WTC11 (cell line): ENCODE measurements at regions not wholly inside any gene's neighbourhood (a gene's known extent, or its start where the extent isn't known, plus 50 kb on each side); places are given as distances from the start of the nearest gene placed in this dataset.

Experiments
- ATAC-seq: fragments of 200-7000 bp; cut with Tn5 transposase; 2 replicates; pipeline ENCODE4 v1.10.0; 2021; ENCODE audit warnings: mild to moderate bottlenecking, moderate library complexity
- CTCF ChIA-PET: fragments of 300-600 bp; sonication (Branson Sonifier 250); formaldehyde crosslinking; loops from one replicate; lab custom pipeline; 2021; ENCODE audit warnings: antibody characterized with exemption; lab: Charles Lee
- POLR2A ChIA-PET: fragments of 350-600 bp; sonication (Branson Sonifier 250); formaldehyde crosslinking; loops from one replicate; lab custom pipeline; 2021; ENCODE audit warnings: antibody characterized with exemption; lab: Charles Lee
- DNase-seq: peaks from one replicate; pipeline ENCODE4 v3.0.0; 2021; ENCODE audit warnings: low spot score
- H3K27ac Mint-ChIP-seq: 2 replicates; pipeline ENCODE4 v1.8.0; 2021; ENCODE audit warnings: mixed read lengths
- H3K27me3 Mint-ChIP-seq: 2 replicates; pipeline ENCODE4 v1.8.0; 2021; ENCODE audit warnings: low read depth, mild to moderate bottlenecking, moderate library complexity, mixed read lengths
- H3K36me3 Mint-ChIP-seq: 2 replicates; pipeline ENCODE4 v1.8.0; 2021; ENCODE audit warnings: mixed read lengths
- H3K4me1 Mint-ChIP-seq: 2 replicates; pipeline ENCODE4 v1.8.0; 2022; ENCODE audit warnings: mixed read lengths
- H3K4me3 Mint-ChIP-seq: 2 replicates; pipeline ENCODE4 v1.8.0; 2021; ENCODE audit warnings: mild to moderate bottlenecking, moderate library complexity, mixed read lengths
- H3K9me3 Mint-ChIP-seq: 2 replicates; pipeline ENCODE4 v1.8.0; 2021; ENCODE audit warnings: mixed read lengths
- AFF4 ChIP-seq: sonication (generic); formaldehyde crosslinking; IDR thresholded peaks from 2 replicates; pipeline ENCODE4 v1.8.1; 2023; ENCODE audit warnings: mild to moderate bottlenecking, missing genetic modification reagents, borderline replicate concordance
- ATF1 ChIP-seq: sonication (generic); formaldehyde crosslinking; IDR thresholded peaks from 2 replicates; pipeline ENCODE4 v1.8.1; 2023; ENCODE audit warnings: mild to moderate bottlenecking, moderate library complexity, missing genetic modification reagents
- E2F4 ChIP-seq: sonication (generic); formaldehyde crosslinking; IDR thresholded peaks from 2 replicates; pipeline ENCODE4 v1.8.1; 2022; ENCODE audit warnings: low read depth, mild to moderate bottlenecking, moderate library complexity, missing genetic modification reagents, borderline replicate concordance
- GABPB1 ChIP-seq: sonication (generic); formaldehyde crosslinking; IDR thresholded peaks from 2 replicates; pipeline ENCODE4 v1.8.1; 2023; ENCODE audit warnings: mild to moderate bottlenecking, missing genetic modification reagents
- IRF1 ChIP-seq: sonication (generic); formaldehyde crosslinking; IDR thresholded peaks from 2 replicates; pipeline ENCODE4 v1.8.0; 2023; ENCODE audit warnings: missing genetic modification reagents
- JAZF1 ChIP-seq: fragments of 250-450 bp; sonication (Bioruptor Pico); IDR thresholded peaks from 2 replicates; pipeline ENCODE4 v1.9.0; 2021; ENCODE audit warnings: moderate library complexity, mild to moderate bottlenecking, inconsistent platforms
- USF2 ChIP-seq: sonication (generic); formaldehyde crosslinking; IDR thresholded peaks from 2 replicates; pipeline ENCODE4 v1.8.1; 2023; ENCODE audit warnings: mild to moderate bottlenecking, missing genetic modification reagents, moderate library complexity
- ZNF121 ChIP-seq: sonication (generic); formaldehyde crosslinking; IDR thresholded peaks from 2 replicates; pipeline ENCODE4 v1.8.0; 2023; ENCODE audit warnings: missing genetic modification reagents
- ZNF138 ChIP-seq: sonication (generic); formaldehyde crosslinking; conservative IDR thresholded peaks from 2 replicates; pipeline ENCODE4 v1.8.1; 2022; ENCODE audit warnings: mild to moderate bottlenecking, moderate library complexity, missing genetic modification reagents
- ZNF263 ChIP-seq: sonication (generic); formaldehyde crosslinking; IDR thresholded peaks from 2 replicates; pipeline ENCODE4 v1.8.1; 2022; ENCODE audit warnings: low read depth, mild to moderate bottlenecking, moderate library complexity, missing genetic modification reagents
- TF ChIP-seq, protein P1 (sequence below): sonication (generic); formaldehyde crosslinking; conservative IDR thresholded peaks from 2 replicates; pipeline ENCODE4 v1.8.1; 2022; ENCODE audit warnings: mild to moderate bottlenecking, missing genetic modification reagents
- TF ChIP-seq, protein P2 (sequence below): fragments of 250-450 bp; sonication (Bioruptor Pico); IDR thresholded peaks from 2 replicates; pipeline ENCODE4 v1.9.0; 2021; ENCODE audit warnings: mild to moderate bottlenecking

GRCh38 chr5:73242735-73243134 is 69.7 kb downstream of the TMEM174 start:
- DNase-seq (no peak), ATAC-seq (no peak)
- CTCF ChIA-PET, result interaction anchor here (0.7 to 0.9 kb wide), 2 partner anchors 26 to 208 kb away, joined by 3 to 4 read pairs; no protein-coding TSS in a partner anchor
- Mint-ChIP-seq H3K36me3 (no peaks in the 10 kb centered on the region), H3K27me3 (0 out of 2 replicates have a peak, but pooled peaks cover 2% of the 10 kb centered on the region), H3K4me3 (no peak overlapping the region), H3K27ac (no peak overlapping the region), H3K4me1 (peaks cover 16% of the 10 kb centered on the region), H3K9me3 (no peaks in the 10 kb centered on the region)
- POLR2A ChIA-PET, result no interaction called here
- no peak for TF ChIP-seq USF2 (CRISPR knock-in tag)
- no peak for TF ChIP-seq AFF4 (CRISPR knock-in tag)

DNA sequence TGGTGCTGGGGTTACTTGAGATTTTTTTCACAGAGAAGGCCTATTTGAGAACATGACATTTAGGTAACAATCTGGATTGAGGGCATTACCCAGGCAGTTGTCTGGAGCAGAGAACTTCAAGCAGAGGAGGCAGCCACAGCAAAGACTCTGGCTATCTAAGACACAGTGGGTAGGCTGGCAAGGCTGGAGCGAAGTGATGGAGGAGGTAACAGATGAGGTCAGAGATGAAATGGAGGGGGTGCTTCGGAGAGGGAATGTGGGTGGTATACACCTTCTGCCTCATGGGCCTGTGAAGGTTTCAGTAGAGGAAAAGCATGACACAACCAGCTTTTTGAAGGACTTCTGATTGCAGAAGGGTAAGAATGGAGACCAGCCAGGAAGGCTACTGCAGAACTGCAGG is 65.9 kb downstream of the TMEM174 start:
- Mint-ChIP-seq H3K27me3 (peaks cover 33% of the 10 kb centered on the region), H3K4me1 (peaks cover 4% of the 10 kb centered on the region)
- POLR2A ChIA-PET, result no interaction called here

GRCh38 chr5:73236541-73237128 is 63.6 kb downstream of the TMEM174 start:
- H3K9me3 Mint-ChIP-seq, result no peaks in the 10 kb centered on the region
- no peak overlapping the region for H3K27ac Mint-ChIP-seq
- DNase-seq, result no peak
- TF ChIP-seq ZNF121 (CRISPR knock-in tag) (peak; percentile 55; the same call in 1 of the 2 replicates), E2F4 (CRISPR knock-in tag) (no peak), ZNF138 (CRISPR knock-in tag) (no peak), IRF1 (CRISPR knock-in tag) (no peak)
- H3K27me3 Mint-ChIP-seq, result peaks cover 55% of the 10 kb centered on the region
- ChIA-PET POLR2A (no interaction called here), CTCF (no interaction called here)
- no peak for ATAC-seq
- peaks cover 21% of the 10 kb centered on the region for H3K4me1 Mint-ChIP-seq
- no peak overlapping the region for H3K4me3 Mint-ChIP-seq
- H3K36me3 Mint-ChIP-seq, result no peaks in the 10 kb centered on the region

More for the DNA sequence above, 65.9 kb downstream of the TMEM174 start:
- TF ChIP-seq, protein P1, sequence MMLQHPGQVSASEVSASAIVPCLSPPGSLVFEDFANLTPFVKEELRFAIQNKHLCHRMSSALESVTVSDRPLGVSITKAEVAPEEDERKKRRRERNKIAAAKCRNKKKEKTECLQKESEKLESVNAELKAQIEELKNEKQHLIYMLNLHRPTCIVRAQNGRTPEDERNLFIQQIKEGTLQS (CRISPR knock-in tag), result no peak
- TF ChIP-seq, protein P2, sequence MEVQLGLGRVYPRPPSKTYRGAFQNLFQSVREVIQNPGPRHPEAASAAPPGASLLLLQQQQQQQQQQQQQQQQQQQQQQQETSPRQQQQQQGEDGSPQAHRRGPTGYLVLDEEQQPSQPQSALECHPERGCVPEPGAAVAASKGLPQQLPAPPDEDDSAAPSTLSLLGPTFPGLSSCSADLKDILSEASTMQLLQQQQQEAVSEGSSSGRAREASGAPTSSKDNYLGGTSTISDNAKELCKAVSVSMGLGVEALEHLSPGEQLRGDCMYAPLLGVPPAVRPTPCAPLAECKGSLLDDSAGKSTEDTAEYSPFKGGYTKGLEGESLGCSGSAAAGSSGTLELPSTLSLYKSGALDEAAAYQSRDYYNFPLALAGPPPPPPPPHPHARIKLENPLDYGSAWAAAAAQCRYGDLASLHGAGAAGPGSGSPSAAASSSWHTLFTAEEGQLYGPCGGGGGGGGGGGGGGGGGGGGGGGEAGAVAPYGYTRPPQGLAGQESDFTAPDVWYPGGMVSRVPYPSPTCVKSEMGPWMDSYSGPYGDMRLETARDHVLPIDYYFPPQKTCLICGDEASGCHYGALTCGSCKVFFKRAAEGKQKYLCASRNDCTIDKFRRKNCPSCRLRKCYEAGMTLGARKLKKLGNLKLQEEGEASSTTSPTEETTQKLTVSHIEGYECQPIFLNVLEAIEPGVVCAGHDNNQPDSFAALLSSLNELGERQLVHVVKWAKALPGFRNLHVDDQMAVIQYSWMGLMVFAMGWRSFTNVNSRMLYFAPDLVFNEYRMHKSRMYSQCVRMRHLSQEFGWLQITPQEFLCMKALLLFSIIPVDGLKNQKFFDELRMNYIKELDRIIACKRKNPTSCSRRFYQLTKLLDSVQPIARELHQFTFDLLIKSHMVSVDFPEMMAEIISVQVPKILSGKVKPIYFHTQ (CRISPR knock-in tag), result no peak
- TF ChIP-seq JAZF1 (CRISPR knock-in tag) (no peak), ZNF263 (no peak), ATF1 (no peak), GABPB1 (CRISPR knock-in tag) (no peak)
- TF ChIP-seq, all 79 proteins: peak for 0
- no peak for DNase-seq
- H3K36me3 Mint-ChIP-seq, result no peaks in the 10 kb centered on the region
- no peaks in the 10 kb centered on the region for H3K9me3 Mint-ChIP-seq
- no peak overlapping the region for H3K27ac Mint-ChIP-seq
- no peak overlapping the region for H3K4me3 Mint-ChIP-seq
- CTCF ChIA-PET, result interaction anchor here (1.8 kb wide), 1 partner anchor 23 kb away, joined by 8 read pairs; no protein-coding TSS in a partner anchor
- ATAC-seq, result no peak
